Motor neuron (in vitro differentiated cells): ENCODE measurements at regions not wholly inside any gene's neighbourhood (a gene's known extent, or its start where the extent isn't known, plus 50 kb on each side); places are given as distances from the start of the nearest gene placed in this dataset.
"Not testable (repeated sequence)": the region's sequence is repeated elsewhere in the genome, so short reads cannot be mapped to it uniquely, and the experiment has no call there.

Experiments
- ATAC-seq, 8 experiments: fragments of 200-7000 bp; cut with Tn5 transposase; replicated peaks in 6 of 8; 2 replicates each; pipeline ENCODE4 v1.8.0; 2021; ENCODE audit warnings: mild to moderate bottlenecking in 8 of 8, moderate library complexity in 8 of 8
- H3K27ac ChIP-seq, 2 donors: fragments of 250-450 bp; sonication (Bioruptor Pico); 2 replicates each; pipeline ENCODE4 v1.9.0; 2021; ENCODE audit warnings: antibody characterized with exemption in 2 of 2, mild to moderate bottlenecking in 2 of 2, moderate library complexity in 1 of 2
- H3K4me1 ChIP-seq, 2 donors: fragments of 250-450 bp; sonication (Bioruptor Pico); replicated peaks in 1 of 2; 2 replicates each; pipeline ENCODE4 v1.6.1; 2021; ENCODE audit warnings: antibody characterized with exemption in 2 of 2, mild to moderate bottlenecking in 2 of 2, moderate library complexity in 1 of 2
- H3K4me3 ChIP-seq, 5 donors: fragments of 250-450 bp; sonication (Bioruptor Pico); 2 replicates each; pipeline ENCODE4 v1.9.0; 2021; ENCODE audit warnings: antibody characterized with exemption in 5 of 5, mild to moderate bottlenecking in 5 of 5, moderate library complexity in 4 of 5
- WGBS, 10 experiments: fragments of 450-650 bp; shearing (Covaris generic); methylation state at CpG; one replicate each; pipeline ENCODE4 v1.0.0; 2022; 5-methylcytosine and 5-hydroxymethylcytosine counted together
- in situ Hi-C, 9 experiments: fragments of 400-800 bp; cut with MboI; loops; one replicate each; pipeline ENCODE4 v1.15.0; 2021; ENCODE audit warnings: low sequenced_read_pairs in 9 of 9, low pct_unique_long_range_greater_than_20kb in 2 of 9; ENCODE audit not compliant: unreplicated experiment in 9 of 9

GRCh38 chr3:19825193-19825592, 108.8 kb downstream of the EFHB start:
- H3K4me1 ChIP-seq: no peaks in the 10 kb centered on the region
- no peak overlapping the region for H3K4me3 ChIP-seq
- WGBS, 10 experiments: 0 to 100% (median 83%) methylated on average over 1 of the region's 1 CpG; no CpG with 5 or more reads in 7 of the 10 experiments
- in situ Hi-C loops: no loop called here
- no peak for ATAC-seq
- H3K27ac ChIP-seq: no peak overlapping the region

- no peak for ATAC-seq
- 0 to 100% (median 83%) methylated on average over 1 to 4 of the region's 4 CpGs; no CpG with 5 or more reads in 1 of the 10 experiments for WGBS, 10 experiments
- H3K4me1 ChIP-seq: no peaks in the 10 kb centered on the region
- in situ Hi-C loops: no loop called here
- no peak overlapping the region for H3K27ac ChIP-seq
- no peak overlapping the region for H3K4me3 ChIP-seq
These were observed 111.2 kb downstream of the EFHB start for GRCh38 chr3:19822805-19823204.

GRCh38 chr3:19816631-19817030, 117.4 kb downstream of the EFHB start:
- Histone ChIP-seq H3K4me1 (no peaks in the 10 kb centered on the region), H3K27ac (no peak overlapping the region), H3K4me3 (no peak overlapping the region)
- 0 to 100% (median 75%) methylated on average over 1 of the region's 1 CpG; no CpG with 5 or more reads in 4 of the 10 experiments for WGBS, 10 experiments
- in situ Hi-C loops: no loop called here
- ATAC-seq: no peak

GRCh38 chr3:19815805-19816204, 118.2 kb downstream of the EFHB start:
- H3K4me1 ChIP-seq: no peaks in the 10 kb centered on the region
- 0 to 86% (median 71%) methylated on average over 1 of the region's 1 CpG; no CpG with 5 or more reads in 3 of the 10 experiments for WGBS, 10 experiments
- no peak overlapping the region for H3K4me3 ChIP-seq
- in situ Hi-C loops: no loop called here
- ATAC-seq: no peak
- H3K27ac ChIP-seq: no peak overlapping the region

- 0 to 100% (median 98%) methylated on average over 1 to 4 of the region's 7 CpGs; no CpG with 5 or more reads in 6 of the 10 experiments for WGBS, 10 experiments
- H3K4me3 ChIP-seq, in situ Hi-C loops, H3K4me1 ChIP-seq, H3K27ac ChIP-seq, ATAC-seq: not testable (repeated sequence)
These were observed 120.3 kb downstream of the EFHB start for GRCh38 chr3:19813743-19814142.

GRCh38 chr3:19811689-19812088, 122.3 kb downstream of the EFHB start:
- 0 to 86% (median 74%) methylated on average over 1 to 3 of the region's 3 CpGs; no CpG with 5 or more reads in 5 of the 10 experiments for WGBS, 10 experiments
- H3K4me3 ChIP-seq: no peak overlapping the region
- ATAC-seq: peak in 1 of 8 experiments; percentile 16
- no peak overlapping the region for H3K27ac ChIP-seq
- in situ Hi-C loops: no loop called here
- H3K4me1 ChIP-seq: no peaks in the 10 kb centered on the region

GRCh38 chr3:19808834-19809233, 125.2 kb downstream of the EFHB start:
- no peak for ATAC-seq
- H3K4me3 ChIP-seq: no peak overlapping the region
- 0 to 100% (median 84%) methylated on average over 1 to 3 of the region's 3 CpGs; no CpG with 5 or more reads in 1 of the 10 experiments for WGBS, 10 experiments
- H3K4me1 ChIP-seq: no peaks in the 10 kb centered on the region
- in situ Hi-C loops: no loop called here
- no peak overlapping the region for H3K27ac ChIP-seq

- in situ Hi-C loops: no loop called here
- no peak overlapping the region for H3K4me3 ChIP-seq
- no peak for ATAC-seq
These were observed 134.1 kb downstream of the EFHB start for GRCh38 chr3:19799887-19800286.

GRCh38 chr3:19799115-19799514, 134.9 kb downstream of the EFHB start:
- Histone ChIP-seq H3K27ac (no peak overlapping the region), H3K4me3 (no peak overlapping the region), H3K4me1 (no peaks in the 10 kb centered on the region)
- in situ Hi-C loops: no loop called here
- ATAC-seq: no peak

More at GRCh38 chr3:19799887-19800286, 134.1 kb downstream of the EFHB start:
- Histone ChIP-seq H3K27ac (no peak overlapping the region), H3K4me1 (no peaks in the 10 kb centered on the region)

GRCh38 chr3:19798324-19798723, 135.7 kb downstream of the EFHB start:
- ATAC-seq: no peak
- Histone ChIP-seq H3K27ac (no peak overlapping the region), H3K4me3 (no peak overlapping the region), H3K4me1 (no peaks in the 10 kb centered on the region)
- in situ Hi-C loops: no loop called here
- WGBS, 10 experiments: 8 to 100% (median 66%) methylated on average over 1 to 2 of the region's 2 CpGs; no CpG with 5 or more reads in 2 of the 10 experiments

- ATAC-seq: no peak
- Histone ChIP-seq H3K4me1 (no peaks in the 10 kb centered on the region), H3K4me3 (no peak overlapping the region), H3K27ac (no peak overlapping the region)
- 43 to 100% (median 93%) methylated on average over 1 to 4 of the region's 4 CpGs for WGBS, 10 experiments
- in situ Hi-C loops: no loop called here
These were observed 141.6 kb downstream of the EFHB start for GRCh38 chr3:19792388-19792787.

- in situ Hi-C loops: no loop called here
- Histone ChIP-seq H3K4me1 (peaks cover 6 to 20% of the 10 kb centered on the region in 2 donors), H3K27ac (no peak overlapping the region), H3K4me3 (no peak overlapping the region)
- 0 to 83% (median 14%) methylated on average over 1 to 3 of the region's 3 CpGs for WGBS, 10 experiments
- ATAC-seq: peak in 3 of 8 experiments; percentile 32 to 51 (median 37)
These were observed 158.3 kb downstream of the EFHB start for GRCh38 chr3:19775765-19776164.

GRCh38 chr3:19769694-19770093, 164.3 kb downstream of the EFHB start:
- ATAC-seq: no peak
- no peak overlapping the region for H3K4me3 ChIP-seq
- no peak overlapping the region for H3K27ac ChIP-seq
- no peaks in the 10 kb centered on the region for H3K4me1 ChIP-seq
- WGBS, 10 experiments: 5 to 100% (median 43%) methylated on average over 1 to 4 of the region's 4 CpGs; no CpG with 5 or more reads in 1 of the 10 experiments
- in situ Hi-C loops: no loop called here

- 25 to 100% (median 88%) methylated on average over 1 to 3 of the region's 3 CpGs for WGBS, 10 experiments
- H3K27ac ChIP-seq: no peak overlapping the region
- no peaks in the 10 kb centered on the region for H3K4me1 ChIP-seq
- ATAC-seq: no peak
- in situ Hi-C loops: no loop called here
- H3K4me3 ChIP-seq: no peak overlapping the region
These were observed 168.1 kb downstream of the EFHB start for GRCh38 chr3:19765954-19766353.
